CD4-positive, alpha-beta T cell treated with Interferon gamma for 1 hour (primary cell): ENCODE measurements at regions not wholly inside any gene's neighbourhood (a gene's known extent, or its start where the extent isn't known, plus 50 kb on each side); places are given as distances from the start of the nearest gene placed in this dataset.
A peak's percentile ranks its signal among the peaks of the same experiment; 100 is the strongest.

Experiments
- DNase-seq: peaks from one replicate; pipeline ENCODE4 v3.0.0-alpha.2; 2020

DNA sequence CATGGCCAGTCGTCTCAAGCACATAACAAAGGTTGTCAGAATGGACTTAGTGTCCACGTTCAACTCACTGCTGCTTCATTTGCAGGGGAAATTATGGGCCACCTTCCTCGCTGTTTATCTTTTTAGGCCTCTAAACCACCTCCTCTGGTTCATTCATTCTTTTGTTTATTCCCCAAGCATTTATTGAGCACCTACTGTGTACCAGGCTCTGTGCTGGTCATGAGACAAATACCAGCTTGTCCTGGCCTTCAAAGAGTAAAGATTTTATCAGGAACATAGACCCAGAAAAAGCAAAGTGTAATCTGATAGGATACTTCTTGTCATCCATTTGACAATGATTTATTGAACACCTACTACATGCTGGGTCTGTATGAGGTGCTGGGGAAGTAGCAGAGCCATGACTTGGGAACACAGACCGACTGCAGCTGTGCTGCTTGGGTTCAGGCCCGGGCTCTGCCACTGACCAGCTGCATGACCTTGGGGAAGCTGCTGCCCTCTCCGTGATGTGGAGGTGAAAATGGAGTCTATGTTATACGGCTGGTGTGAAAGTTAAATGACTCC, 63.4 kb upstream of the SLC6A6 start:
- DNase-seq = no peak

DNA sequence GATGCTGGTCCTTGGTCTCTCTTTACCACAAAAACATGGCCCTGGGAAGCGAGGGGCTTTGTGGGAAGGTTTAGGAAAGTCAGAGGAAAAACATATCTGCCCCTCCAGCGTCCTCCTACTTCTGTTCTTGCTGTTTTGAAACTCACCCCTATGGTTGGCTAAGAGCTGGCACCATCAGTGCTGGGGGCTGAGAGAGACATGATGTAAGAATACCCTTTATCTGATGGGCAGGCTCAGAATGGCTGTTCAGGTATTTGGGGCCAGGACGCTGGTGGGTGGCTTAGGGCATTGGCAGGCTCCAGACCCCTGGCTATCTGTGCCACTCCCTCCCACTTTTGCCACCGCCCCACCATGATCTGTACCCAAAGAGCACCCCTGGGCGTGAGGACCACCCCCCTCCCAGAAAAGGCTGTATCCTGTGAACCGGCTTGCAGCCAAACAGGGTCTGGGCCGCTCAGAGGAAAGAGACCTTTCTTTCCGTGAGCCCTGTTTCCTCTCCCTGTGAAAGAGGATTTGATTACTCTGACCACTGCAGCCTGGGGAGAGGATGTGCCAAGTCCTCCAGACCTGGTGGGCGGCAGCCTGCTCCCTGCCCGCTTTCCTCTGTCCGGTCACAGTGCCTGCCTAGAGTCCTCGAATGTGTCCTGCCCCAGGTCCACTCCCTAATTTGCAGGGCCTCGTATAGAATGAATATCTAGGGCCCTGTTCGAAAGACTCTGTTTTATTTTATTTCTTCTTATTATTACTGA, 61.3 kb upstream of the SLC6A6 start:
- no peak for DNase-seq

DNA sequence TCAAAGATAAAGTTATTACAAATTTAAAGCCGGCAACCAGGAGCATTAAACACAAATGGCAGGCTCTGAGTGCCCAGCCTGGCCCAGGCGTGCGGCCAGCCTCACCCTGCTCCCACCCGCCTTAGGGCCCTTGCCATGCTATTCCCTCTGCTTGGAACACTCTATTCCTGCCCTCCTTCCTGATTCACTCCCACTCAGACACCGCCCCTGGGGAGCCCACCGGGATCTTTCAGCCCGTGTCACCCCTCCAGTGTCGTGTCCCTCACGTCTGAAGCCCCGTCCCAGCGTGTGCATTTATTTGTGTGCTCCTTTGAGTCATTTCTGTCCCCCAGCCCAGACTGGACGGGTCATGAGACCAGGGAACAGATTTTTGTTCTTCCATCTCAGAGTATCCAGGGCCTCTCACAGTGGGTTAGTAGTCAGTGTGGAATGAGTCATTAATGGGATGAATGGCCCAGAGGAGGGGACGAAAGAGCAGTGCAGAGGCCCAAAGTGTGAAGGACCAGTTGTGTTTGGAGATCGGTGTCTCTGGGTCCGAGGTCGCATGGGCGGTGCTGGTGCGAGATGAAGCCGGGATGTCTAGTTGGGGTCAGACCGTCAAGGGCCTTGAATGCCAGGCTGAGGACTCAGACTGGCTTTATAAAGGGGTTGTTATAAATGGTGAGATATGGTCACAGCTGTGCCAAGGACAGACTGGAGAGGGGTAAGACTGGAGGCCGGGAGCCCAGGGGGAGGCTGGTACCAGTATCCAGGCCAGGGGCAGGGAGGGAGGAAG, 58.9 kb upstream of the SLC6A6 start:
- no peak for DNase-seq

DNA sequence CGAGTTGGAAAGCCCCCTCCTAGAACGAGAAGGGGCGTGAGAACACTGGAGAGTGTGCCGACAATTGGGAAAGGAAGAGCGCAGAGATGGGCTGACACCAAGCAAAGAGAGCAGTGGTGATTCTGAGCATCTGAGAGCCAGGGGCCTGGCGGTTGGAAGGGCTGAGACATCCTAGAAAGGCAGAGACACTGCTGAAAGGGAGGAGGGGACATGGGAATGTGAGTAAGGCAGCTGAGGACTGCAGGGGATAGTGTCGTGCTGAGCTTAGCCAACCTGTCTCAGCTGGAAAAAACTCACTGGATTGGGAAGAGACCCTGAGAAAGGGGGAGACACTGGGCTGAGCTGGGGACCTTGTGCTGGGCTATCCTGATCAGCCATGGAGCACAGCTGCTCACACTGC, 58.1 kb upstream of the SLC6A6 start:
- DNase-seq = no peak

DNA sequence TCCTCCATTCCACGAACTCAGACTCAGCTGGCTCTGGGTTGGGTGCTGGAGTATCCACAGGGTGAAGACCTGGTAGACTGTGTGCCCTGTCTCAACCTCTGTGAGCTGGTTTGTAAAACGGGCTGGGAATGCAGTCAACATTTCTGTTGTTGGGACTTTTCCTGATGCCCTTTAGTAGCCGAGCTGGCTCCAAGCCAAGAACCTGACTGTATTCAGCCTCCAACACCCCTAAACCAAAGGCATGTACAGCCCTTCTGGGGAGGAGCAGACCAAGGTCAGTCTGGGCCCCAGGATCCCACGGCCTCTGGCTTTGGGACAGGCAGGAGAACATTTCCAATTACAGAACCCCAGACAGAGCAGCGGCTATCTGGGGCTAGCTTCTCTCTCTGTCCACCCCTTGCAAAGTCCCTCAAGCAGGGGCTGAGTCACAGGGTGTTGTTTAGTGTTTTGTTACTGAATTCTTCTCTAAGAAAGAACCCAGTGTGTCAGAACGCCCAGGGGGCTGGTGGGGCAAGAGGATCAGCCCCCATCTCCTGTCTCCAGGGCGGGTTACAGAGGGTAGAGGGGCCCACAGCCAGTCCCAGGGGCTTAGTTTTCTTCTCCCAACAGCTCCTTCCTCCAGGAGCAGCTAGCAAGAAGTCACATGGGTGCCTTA, 56.8 kb upstream of the SLC6A6 start:
- DNase-seq = no peak

DNA sequence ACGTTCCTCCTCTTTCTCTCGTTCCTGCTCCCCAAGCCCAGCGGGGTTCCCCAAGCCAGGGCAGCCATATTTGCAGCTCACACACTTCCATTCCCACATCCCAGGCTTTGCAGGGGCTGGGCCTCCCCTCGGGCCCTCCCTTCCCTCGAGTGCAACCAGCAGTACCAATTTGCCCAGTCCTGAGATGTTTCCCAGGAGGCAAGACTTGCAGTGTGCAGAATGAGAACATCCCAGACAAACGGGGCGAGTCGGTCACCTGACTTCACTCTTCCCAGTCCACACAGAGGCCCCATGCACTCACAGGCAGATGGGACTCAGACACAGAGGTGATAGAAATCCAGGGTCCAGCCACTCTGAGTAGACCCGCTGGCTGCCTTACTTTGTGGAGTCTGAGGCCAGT, 56.2 kb upstream of the SLC6A6 start:
- DNase-seq = no peak

DNA sequence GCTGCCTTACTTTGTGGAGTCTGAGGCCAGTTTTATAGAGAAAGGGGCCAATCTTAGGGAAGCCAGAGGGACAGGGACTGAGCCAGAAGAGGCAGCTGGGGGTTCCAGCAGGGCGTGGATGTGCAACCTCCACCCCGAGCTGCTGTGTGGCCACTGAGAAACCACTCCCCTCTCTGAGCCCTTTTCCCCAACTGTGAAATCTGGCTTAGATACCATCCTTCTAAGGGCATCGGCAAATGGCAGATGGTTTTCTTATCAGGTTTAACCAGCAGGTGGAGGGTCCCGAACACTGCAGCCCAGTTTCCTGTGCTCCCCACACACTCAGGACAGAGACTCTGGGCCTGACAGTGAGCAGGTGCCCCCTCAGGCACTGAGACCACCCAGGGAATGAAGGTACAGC, 55.8 kb upstream of the SLC6A6 start:
- no peak for DNase-seq

DNA sequence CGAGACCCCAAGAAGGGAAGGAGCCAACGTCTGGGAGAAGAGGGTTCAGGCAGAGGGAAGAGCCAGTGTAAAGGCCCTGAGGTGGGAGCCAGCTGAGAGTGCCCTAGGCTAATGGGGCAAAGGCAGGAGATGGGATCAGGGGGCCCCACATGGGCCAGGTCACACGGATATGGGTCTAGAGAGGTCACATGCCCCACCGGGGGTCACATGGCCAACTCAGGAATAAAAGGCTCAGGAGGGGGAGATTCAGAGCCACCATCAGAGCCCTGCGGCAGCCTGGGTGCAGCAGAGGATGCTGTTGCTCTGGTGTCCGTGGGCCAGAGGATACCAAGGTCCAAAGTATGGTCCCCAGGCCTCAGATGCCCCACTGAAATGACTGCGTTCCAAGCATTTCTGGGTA, 55.3 kb upstream of the SLC6A6 start:
- DNase-seq = no peak

DNA sequence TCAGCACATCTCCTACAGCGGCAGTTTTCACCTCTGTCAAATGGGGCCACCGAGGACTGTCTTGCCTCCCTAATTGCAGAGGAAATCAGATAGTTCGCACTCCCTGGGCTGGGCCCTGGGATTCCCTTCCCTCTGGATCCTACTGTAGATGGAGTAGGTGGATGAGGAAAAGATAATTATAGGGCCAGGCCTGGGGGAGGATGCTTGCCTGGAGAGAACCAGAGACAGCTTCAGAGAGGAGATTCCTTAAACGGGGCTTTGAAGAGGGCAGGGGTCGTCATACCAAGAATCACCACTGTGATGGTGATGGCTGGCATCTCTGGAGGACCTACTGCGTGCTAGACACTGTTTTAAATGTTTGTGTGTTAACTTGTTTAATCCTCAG, 50.8 kb upstream of the SLC6A6 start:
- DNase-seq = no peak

DNA sequence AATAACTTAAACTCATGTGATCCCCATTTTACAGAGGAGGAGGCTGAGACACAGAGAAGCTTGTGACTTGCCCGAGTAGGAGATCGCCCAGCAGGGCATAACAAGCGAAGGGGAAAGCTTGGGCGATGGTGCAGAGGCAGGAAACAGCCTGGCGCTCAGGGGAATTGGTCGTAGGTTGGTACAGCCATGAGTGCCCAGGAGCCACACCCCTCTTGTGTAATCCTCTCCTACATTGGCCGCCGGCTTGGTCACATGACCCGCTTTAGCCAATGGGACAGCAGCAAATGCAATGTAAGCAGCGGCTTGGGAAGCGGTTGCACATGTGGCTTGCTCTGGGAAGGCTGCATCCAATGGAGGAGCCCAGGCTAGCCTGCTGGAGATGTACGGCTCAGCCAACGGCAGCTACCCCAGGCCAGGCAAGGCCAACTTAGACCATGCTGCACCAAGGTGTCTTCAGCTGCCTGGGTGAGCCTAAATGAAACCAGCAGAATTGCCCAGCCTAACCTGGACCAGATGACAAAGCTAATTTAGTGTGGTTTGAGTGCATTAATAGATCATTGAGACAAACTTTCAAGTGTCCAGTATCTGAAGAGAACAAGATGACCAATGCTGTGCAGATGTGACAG, 50.3 kb upstream of the SLC6A6 start:
- peak; percentile 7 for DNase-seq
